Left colon (tissue), 2 donors: ENCODE measurements at regions not wholly inside any gene's neighbourhood (a gene's known extent, or its start where the extent isn't known, plus 50 kb on each side); places are given as distances from the start of the nearest gene placed in this dataset.

ENCODE experiments used
- ATAC-seq: fragments of 200-7000 bp; cut with Tn5 transposase; one replicate; pipeline ENCODE4 v1.9.1; 2020; ENCODE audit warnings: mild to moderate bottlenecking, moderate library complexity
- DNase-seq, 2 donors: peaks; one replicate each; pipeline ENCODE4 v3.0.0-alpha.2; 2020
- intact Hi-C, 2 donors: fragments of 100-400 bp; cut with DNase I in 1 of 2; cut with micrococcal nuclease in 1 of 2; formaldehyde crosslinking; loops; one replicate each; pipeline versions ENCODE4 v1.11.2 to v1.14.0; 2022; cut with DNase I, micrococcal nuclease
- donor health status: DM: no; HTN: no; CAD: no.
- donor health status: DM: yes; HTN: yes; CAD: no.

- intact Hi-C loops: no loop called here
- DNase-seq: no peak
- no peak for ATAC-seq
Measured at GRCh38 chr5:135211083-135211790, 177.2 kb upstream of the PITX1 start.

- intact Hi-C loops: no loop called here
- ATAC-seq (no peak), DNase-seq (no peak)
Measured at GRCh38 chr5:135210286-135211055, 176.4 kb upstream of the PITX1 start.

GRCh38 chr5:135208903-135209721 is 175.1 kb upstream of the PITX1 start:
- intact Hi-C loops: no loop called here
- peak in 1 of 2 donors; percentile 50 for DNase-seq
- ATAC-seq: no peak

GRCh38 chr5:135208555-135208902 is 174.5 kb upstream of the PITX1 start:
- intact Hi-C loops: no loop called here
- DNase-seq (no peak), ATAC-seq (no peak)

- no peak for ATAC-seq
- intact Hi-C loops: no loop called here
- DNase-seq: no peak
Measured at GRCh38 chr5:135207866-135208265, 173.8 kb upstream of the PITX1 start.

GRCh38 chr5:135206862-135207261 is 172.8 kb upstream of the PITX1 start:
- ATAC-seq (no peak), DNase-seq (no peak)
- intact Hi-C loops: no loop called here

GRCh38 chr5:135205632-135206349 is 171.8 kb upstream of the PITX1 start:
- intact Hi-C loops: no loop called here
- no peak for ATAC-seq
- no peak for DNase-seq

- no peak for ATAC-seq
- DNase-seq: no peak
- intact Hi-C loops: no loop called here
Measured at GRCh38 chr5:135204151-135204600, 170.1 kb upstream of the PITX1 start.

GRCh38 chr5:135203593-135204036 is 169.6 kb upstream of the PITX1 start:
- DNase-seq (no peak), ATAC-seq (peak; percentile 45)
- intact Hi-C loops: no loop called here

- intact Hi-C loops: no loop called here
Measured at GRCh38 chr5:135203019-135203418, 169.0 kb upstream of the PITX1 start.

GRCh38 chr5:135199919-135200318 is 165.9 kb upstream of the PITX1 start:
- ATAC-seq: no peak
- intact Hi-C loops: no loop called here
- DNase-seq: no peak

More at GRCh38 chr5:135203019-135203418, 169.0 kb upstream of the PITX1 start:
- no peak for DNase-seq
- ATAC-seq: no peak

GRCh38 chr5:135196483-135196882 is 162.5 kb upstream of the PITX1 start:
- intact Hi-C loops: no loop called here
- no peak for ATAC-seq
- DNase-seq: no peak

GRCh38 chr5:135195270-135195608 is 161.2 kb upstream of the PITX1 start:
- intact Hi-C loops: no loop called here
- no peak for DNase-seq
- ATAC-seq: no peak

- no peak for ATAC-seq
- DNase-seq: no peak
- intact Hi-C loops: loop anchor here in 1 of 2 donors (5.0 kb wide), 1 partner anchor 162 kb away; the partner anchor contains the start of gene PITX1
Measured at GRCh38 chr5:135194573-135195269, 160.7 kb upstream of the PITX1 start.

- no peak for ATAC-seq
- intact Hi-C loops: loop anchor here in 1 of 2 donors (5.0 kb wide), 1 partner anchor 162 kb away; the partner anchor contains the start of gene PITX1
- no peak for DNase-seq
Measured at GRCh38 chr5:135194126-135194488, 160.1 kb upstream of the PITX1 start.

GRCh38 chr5:135193213-135194125 is 159.4 kb upstream of the PITX1 start:
- ATAC-seq (no peak), DNase-seq (no peak)
- intact Hi-C loops: loop anchor here in 1 of 2 donors (5.0 kb wide), 1 partner anchor 161 kb away; the partner anchor contains the start of gene PITX1

GRCh38 chr5:135192351-135192750 is 158.3 kb upstream of the PITX1 start:
- DNase-seq (no peak), ATAC-seq (no peak)
- intact Hi-C loops: loop anchor here in 1 of 2 donors (5.0 kb wide), 1 partner anchor 160 kb away; the partner anchor contains the start of gene PITX1
